GM21423 (cell line): ENCODE measurements at regions not wholly inside any gene's neighbourhood (a gene's known extent, or its start where the extent isn't known, plus 50 kb on each side); places are given as distances from the start of the nearest gene placed in this dataset.
"Not testable (repeated sequence)": the region's sequence is repeated elsewhere in the genome, so short reads cannot be mapped to it uniquely, and the experiment has no call there.

Experiments used
- ATAC-seq: cut with Tn5 transposase; IDR thresholded peaks from one replicate; pipeline ENCODE4 v1.9.1; 2021; ENCODE audit warnings: mild to moderate bottlenecking, moderate library complexity; ENCODE audit not compliant: unreplicated experiment

DNA sequence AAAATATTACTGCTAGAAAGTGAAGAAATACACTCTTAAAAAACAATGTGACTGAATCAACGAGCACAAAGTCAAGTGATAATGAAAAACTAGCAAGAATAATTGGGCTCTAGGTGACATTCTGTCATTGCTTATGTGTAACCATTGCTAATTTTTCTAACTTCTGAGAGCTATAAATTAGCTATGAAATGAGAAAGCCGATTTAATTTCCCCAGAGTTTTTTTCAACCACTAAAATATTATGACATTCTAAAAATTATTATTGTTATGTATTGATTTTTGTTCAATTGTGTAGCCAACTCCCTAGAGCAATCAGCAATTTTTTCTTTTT lies 458.6 kb upstream of the ATXN8OS start:
- no peak for ATAC-seq

DNA sequence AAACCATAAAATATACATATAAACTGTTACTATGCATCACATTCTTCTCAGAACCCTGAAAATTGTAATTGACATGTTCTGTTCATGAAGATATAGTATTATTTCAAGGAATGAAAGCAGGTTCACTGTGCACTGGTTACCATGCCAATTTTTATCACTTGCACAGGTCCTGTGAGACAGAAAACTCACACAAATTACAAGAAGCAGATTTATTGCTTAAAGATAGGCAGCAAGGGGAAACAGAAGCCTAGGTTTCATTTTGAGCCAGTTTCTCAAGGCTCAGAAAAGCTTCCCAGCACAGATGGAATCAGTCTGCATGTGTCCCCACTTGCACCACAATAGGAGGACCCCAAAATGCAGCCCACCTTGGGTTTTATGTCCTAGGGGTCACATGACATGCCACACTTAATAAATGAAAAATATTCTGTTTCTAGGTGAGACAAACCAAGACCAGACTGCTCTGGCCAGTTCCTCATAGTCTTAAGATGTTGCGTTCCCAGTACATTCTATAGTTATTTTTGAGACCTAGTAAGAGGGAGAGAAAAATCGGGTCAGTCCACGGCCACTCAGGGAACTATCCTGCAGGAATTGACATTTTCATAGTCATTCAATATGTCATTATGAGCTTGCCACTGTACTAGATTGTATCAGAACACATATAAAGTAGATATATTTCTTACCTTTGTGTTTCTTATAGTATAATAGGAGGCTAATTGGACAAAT lies 459.1 kb upstream of the ATXN8OS start:
- no peak for ATAC-seq

DNA sequence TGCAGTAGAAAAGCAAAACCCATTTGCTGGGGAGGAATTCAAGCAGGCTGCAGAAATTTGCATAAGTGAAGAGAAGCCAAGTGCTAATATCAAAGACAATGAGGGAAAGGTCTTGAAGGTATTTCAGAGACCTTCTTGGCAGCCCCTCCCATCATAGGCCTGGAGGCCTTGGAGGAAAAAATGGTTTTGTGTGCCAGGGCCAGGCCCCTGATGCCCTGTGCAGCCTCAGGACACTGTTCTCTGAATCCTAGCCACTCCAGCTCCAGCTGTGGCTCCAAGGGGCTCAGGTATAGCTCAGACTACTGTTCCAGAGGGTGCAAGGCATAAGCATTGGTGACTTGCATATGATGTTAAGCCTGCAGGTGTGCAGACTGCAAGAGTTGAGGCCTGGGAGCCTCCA lies 463.2 kb upstream of the ATXN8OS start:
- no peak for ATAC-seq

DNA sequence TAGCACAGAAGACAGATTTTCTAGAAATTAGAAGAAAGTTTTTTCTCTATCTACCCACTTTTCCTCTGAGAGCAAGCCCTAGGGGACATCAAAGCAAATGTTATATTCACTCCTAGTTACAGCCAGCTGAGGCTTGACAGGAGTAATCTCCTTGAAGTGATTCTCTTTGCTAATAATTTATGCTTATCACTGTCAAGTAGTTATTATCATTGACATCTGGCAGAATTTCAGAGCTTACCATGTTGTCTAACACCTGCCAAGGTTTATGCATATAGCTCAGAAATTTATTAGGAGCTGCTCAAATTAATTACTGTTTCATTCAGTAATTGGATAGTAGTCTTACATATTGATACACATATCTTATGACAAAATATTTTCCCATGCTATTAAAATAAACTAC lies 465.9 kb upstream of the ATXN8OS start:
- no peak for ATAC-seq

DNA sequence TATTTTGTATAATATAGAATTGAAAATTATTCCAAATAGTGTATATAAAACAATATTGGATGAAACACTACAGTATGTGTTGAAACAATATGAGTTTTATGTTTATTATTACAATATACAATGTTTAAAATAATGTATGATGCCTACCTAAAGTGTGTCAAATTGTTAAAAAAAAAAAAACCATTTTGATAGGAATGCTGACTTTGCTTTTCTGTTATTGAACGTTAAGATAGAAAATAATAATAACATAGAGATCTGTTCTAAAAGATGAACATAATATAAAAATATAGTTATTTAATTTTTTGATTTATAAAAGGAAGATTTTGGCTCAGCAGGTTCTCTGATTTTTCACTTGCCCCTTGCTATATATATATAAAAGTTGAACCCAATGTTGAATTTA lies 474.6 kb upstream of the ATXN8OS start:
- no peak for ATAC-seq

DNA sequence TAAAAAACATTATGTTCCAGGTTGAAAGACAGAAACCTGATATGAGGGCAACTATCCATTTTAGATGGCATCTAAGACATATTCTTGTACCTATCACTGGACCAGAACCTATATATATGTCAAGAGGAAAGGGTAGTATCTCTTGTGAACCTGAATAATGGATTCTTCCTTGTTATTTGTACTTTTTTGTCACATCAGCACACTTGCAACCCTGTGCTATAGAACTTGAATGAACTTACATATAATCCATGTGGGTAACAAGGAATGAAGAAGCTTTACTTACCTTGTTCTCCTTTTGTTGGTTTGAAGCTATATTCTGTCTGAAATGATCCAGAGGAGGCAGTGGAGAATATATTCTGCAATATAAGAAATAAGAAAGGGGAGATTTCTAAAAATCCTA lies 483.7 kb upstream of the ATXN8OS start:
- ATAC-seq, result no peak

DNA sequence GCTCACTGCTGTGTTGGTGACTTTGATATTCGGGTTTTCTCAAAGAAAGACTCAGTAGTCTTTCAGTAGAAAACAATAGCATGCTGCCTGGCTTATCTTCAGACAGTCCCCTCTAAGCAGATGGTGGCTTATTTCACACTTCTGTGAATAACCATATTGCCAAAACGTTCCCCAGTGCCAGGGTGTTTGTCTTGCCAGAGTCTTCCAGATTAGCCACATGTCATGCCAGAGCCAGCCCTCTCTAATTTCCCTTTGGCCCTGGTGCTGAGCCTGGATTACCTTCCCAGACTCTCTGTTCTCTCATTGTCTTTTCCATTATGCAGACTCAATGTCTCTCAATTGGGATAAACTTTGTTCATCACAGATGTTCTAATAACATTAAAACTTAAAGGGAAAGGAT lies 488.0 kb upstream of the ATXN8OS start:
- no peak for ATAC-seq

DNA sequence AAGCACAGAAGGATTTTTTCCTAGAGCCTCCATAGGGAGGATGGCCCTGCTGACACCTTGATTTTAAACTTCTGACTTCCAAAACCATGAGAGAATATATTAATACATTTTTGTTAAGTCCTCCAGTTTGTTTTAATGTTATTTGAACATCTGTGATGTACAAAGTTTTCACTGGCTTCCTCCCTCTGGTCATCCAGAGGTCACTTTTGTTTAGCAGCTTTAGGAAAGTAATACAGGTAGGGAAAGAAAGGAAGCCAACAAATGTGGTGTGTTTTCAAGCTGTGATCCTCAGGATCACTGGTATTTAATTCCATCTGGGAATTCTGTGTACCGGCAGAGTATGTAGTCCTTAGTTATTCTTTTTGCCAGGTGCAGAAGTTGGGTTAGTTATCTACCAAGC lies 488.8 kb upstream of the ATXN8OS start:
- no peak for ATAC-seq

DNA sequence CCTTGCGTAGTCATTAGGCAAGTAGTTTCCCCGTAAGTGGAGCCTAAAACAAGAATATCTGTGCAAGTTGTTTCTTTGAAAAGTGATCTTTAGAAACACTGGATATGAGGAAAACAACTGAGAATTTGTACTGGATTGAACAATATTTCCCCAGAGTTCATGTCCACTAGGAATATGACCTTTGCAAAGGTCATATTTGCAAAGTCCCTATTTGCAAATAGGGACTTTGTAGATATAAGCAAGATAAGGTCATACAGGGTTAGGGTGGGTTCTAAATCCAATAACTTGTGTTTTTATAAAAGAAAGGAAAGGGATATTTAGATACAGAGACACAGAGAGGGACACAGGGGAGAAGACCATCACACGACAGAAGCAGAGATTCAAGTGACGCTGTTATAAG lies 489.2 kb upstream of the ATXN8OS start:
- no peak for ATAC-seq

DNA sequence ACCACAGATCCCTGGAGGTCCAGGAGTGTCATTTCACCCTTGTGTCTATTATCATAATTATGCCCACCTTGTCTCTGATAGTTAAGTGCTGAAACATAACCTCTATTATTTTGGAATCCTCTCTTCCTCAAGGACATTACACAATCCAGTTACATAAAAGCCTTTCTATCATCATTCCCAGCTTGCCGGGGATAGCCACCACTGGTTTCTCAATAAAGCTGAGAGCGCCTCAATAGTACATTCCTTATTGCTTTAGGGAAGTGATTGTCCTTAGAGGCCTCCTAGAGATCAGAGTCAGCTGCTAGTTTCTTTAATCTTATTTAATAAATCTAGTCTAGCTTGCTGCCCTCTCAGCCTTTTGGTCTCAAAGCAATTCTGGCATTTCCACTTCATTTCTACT lies 490.0 kb upstream of the ATXN8OS start:
- ATAC-seq, result no peak

DNA sequence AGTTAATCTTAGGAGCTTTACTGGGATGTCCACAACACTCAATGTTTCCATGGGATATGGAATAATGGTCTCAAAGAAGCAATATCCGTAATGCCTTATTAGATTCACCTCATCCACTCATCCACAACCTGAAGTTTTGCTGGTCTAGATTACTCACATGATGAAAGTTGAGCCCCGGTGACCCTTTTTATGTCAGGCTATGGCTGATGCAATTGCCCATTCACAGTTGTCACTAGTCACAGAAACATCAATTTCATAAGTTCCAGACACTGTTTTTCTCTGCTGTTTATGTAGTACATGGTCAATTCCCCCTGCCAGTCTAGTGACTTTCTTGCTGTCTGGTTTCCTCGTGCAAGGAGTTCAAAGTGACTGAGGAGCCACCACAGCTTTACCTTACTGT lies 491.2 kb upstream of the ATXN8OS start:
- ATAC-seq, result no peak

DNA sequence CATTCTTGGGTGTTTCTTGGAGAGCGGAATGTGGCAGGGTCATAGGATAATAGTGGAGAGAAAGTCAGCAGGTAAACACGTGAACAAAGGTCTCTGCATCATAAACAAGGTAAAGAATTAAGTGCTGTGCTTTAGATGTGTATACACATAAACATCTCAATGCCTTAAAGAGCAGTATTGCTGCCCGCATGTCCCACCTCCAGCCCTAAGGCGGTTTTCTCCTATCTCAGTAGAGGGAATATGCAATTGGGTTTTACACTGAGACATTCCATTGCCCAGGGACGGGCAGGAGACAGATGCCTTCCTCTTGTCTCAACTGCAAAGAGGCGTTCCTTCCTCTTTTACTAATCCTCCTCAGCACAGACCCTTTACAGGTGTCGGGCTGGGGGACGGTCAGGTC lies 492.6 kb upstream of the ATXN8OS start:
- not testable (repeated sequence) for ATAC-seq

DNA sequence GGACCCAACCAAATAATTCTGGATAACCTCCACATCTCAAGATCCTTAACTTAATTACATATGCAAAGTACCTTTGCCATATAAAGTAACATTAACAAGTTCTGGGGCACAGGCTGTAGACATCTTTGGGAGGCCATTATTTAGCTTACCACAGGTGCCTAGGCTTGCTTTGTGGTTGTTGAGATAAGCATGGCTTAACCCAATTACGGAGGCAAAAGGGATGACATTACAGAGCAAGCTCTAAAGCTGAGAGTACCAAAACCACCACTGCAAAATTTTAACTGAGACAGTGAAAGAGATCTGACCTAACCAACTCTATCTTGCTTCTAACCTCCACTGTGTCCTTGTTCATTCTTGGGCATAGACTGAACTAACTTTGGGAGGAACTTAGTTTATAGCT lies 502.9 kb upstream of the ATXN8OS start:
- no peak for ATAC-seq

DNA sequence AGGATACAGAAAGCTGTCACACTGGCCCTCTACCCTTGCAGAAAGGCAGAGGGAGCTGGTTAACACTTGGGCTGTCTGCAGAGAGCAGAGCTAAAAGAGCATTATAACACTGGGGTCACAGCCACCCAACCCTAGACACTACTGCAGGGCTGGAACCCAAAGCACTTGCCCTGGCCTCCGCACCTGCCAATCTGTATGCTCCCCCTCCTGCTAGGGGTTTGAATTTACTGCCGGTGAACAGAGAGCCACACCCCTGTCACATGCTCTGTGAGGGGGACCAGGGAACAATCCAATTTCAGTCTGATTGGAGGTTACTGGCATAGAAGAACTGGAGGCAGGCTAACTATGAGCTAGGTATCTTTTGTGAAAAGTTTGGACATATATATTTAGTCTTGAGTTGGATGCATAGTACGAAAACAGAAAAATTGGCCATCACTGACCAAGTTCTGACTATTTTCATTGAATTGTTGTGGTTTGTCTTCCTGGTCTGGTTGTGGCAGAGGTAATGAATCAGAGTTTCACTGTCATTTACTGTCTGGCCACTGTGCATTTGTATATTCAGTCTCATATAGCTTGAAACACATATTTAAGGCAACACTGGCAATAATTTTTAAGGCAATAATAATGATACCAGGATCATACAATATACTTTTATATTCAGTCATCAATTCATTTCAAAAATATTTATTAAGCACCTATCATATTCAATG lies 504.3 kb upstream of the ATXN8OS start:
- ATAC-seq, result no peak

DNA sequence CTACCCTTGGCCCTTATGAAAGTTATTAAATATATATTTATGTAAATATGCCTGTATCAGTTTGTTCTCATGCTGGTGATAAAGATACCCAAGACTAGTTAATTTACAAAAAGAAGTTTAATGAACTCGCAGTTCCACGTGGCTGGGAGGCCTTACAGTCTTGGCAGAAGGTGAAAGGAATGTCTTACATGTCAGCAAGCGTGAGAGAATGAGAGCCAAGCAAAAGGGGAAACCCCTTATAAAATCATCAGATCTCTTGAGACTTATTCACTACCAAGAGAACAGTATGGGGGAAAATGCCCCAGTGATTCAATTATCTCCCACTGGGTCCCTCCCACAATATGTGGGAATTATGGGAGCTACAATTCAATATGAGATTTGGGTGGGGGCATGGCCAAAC lies 506.0 kb upstream of the ATXN8OS start:
- no peak for ATAC-seq

DNA sequence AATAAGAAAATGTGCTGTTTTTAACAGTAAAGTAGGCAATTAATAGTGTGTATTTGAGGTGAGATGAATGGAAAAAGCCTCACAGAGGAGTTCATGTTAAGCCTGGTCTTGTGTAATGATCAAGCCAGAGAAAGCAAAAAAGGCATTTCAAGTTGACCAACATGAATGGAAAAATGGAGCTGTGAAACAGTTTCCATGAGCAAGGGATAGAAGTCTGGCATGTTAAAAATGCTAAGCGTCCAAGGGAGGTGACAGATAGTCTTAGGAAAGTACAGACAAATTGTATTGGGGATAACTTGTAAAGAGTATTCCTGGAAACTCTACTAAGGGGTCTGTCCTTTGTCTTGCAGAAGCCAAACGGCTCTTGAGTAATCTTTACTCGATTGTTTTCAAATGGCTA lies 506.8 kb upstream of the ATXN8OS start:
- ATAC-seq, result no peak

DNA sequence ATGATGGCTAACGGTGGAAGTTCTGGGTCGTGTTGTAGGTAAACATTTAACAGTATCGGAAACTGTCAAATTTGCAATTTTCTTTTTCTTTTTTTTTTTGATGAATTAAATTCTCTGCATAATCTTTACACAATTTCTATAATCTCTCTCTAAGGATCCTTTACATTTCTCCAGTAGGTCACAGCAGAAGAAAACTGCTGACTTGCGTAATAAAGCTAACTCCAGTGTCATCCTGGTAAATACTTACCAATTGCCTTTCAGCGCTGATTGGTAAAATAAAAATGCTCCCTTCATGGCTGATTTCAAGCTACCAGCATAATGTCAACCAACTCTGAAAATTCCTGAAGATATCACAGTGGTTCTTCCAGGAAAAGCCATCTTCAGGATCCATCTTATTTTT lies 510.5 kb upstream of the ATXN8OS start:
- ATAC-seq, result no peak

DNA sequence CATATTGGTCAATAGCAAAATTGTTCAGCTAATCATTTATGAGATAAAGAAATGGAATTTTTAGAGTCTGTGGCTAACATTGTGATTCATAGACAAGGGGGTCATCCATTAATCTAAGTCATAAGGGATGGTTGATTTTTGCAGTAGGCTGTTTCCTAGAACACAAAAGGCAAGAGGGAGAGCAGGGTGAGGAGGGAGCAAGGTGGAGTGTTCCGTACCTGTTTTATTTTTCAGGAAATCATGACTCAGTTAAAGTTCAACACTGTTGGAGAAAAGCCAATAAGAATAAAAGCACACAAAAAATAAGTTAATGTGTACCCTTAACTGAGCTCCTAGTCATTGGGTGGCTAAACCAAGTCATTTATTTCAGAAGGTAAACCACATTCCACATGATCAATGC lies 512.4 kb upstream of the ATXN8OS start:
- ATAC-seq, result no peak

DNA sequence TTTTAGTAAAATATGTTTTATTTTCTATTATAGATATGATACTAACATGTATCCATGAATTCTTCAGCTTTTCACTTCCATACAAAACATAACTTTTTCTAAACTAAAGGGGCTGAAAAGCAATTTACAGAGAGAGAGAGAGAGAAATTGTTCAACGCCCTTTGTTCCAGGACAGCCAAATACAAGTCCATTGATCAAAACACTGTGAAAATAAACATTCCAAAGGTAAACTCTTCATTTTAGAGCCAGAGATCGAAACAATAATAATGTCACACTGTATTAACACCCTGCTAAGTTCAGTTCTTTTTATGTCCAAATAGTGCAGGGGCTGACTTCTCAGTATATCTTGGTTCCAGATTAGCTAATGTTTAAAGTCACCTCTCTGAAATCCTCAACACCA lies 516.2 kb upstream of the ATXN8OS start:
- no peak for ATAC-seq

DNA sequence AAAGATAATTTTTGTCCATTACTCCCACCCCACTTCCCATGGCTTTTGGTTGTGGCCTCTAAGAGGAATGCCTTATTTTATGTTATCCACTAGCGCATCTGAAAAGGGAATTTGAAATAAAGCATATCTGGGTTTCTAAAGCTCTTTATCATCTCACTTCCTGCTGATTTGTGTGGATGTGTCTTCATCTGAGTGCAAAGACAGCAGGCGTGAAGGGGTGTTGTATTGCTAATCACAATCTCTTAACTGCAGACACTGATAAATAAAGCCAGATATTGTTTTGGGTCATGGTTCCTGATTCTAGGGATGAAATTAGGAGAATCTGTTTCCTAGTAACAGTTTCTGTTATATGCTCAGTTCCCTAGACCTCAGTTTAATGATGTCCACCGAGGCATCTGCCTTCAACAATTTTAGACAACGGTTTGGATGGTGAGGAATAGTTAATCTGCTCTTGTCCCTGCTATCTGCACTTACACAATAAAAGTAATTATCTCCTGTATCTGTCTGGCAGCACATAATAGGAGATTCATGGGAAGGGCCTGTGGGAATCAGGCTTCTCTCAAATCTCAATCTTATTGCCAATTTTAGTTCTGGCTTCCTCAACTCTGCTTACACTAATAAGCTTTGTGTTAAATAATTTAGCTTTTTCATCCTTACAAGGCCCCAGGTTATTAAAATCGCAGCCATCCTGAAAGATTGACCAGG lies 517.9 kb upstream of the ATXN8OS start:
- ATAC-seq, result no peak

DNA sequence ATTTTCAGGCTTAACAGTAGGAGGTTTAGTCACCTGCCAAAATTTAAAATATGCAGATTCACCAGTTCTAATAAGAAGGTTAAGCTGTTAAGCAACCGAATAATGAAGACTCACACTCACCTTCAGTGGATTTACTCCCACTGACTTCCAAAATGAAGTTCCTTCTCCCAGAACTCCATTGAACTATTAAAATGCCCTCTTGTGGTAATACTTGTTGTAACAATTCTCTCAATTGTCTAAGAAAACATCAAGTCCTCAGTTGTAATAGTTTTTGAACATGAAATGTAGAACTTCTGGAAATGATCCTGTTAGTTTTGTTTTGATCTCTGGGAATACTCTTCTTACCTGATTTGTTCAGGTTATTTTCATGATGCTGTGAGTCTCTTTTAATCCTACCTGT lies 522.0 kb upstream of the ATXN8OS start:
- ATAC-seq, result no peak

DNA sequence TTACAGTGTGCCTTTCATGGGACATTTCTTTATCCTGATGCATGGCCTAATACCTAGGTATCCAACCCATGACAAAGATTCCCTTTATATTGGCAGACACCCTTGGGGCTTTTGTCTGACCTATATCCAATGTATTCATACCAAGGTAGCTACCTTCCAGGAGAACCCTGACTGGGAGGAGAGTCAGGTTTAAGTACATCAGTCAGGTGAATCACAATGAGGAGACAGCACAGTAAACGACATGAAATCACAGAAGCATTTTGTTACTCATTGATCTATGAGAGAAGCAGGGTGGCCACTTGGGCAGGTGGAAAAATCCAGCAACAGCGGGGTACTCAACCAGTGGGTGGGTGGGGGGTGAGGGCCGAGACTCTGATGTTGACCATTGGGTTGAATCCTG lies 527.4 kb upstream of the ATXN8OS start:
- ATAC-seq, result no peak
